Heart right ventricle (tissue), 16 donors: ENCODE measurements at regions not wholly inside any gene's neighbourhood (a gene's known extent, or its start where the extent isn't known, plus 50 kb on each side); places are given as distances from the start of the nearest gene placed in this dataset.

ENCODE experiments used
- ATAC-seq, 8 donors: fragments of 200-7000 bp; cut with Tn5 transposase; one replicate each; pipeline ENCODE4 v1.9.1; 2020; ENCODE audit warnings: mild to moderate bottlenecking in 8 of 8, moderate library complexity in 8 of 8, moderate number of reproducible peaks in 1 of 8
- DNase-seq, 2 donors: peaks; one replicate each; pipeline ENCODE4 v3.0.0-alpha.2; 2020
- H3K27ac ChIP-seq, 10 donors: fragments of 200-600 bp; sonication (generic) in 2 of 10; one replicate each; pipeline versions ENCODE4 v1.5.0 to v1.8.0; 2020 to 2022; ENCODE audit warnings: mild to moderate bottlenecking in 3 of 10
- H3K27me3 ChIP-seq, 7 donors: fragments of 200-600 bp; one replicate each; pipeline ENCODE4 v1.8.0; 2021 to 2022; ENCODE audit warnings: mild to moderate bottlenecking in 2 of 7
- H3K36me3 ChIP-seq, 9 donors: fragments of 200-600 bp; sonication (generic) in 1 of 9; one replicate each; pipeline versions ENCODE4 v1.5.0 to v1.8.0; 2020 to 2022; ENCODE audit warnings: mild to moderate bottlenecking in 2 of 9
- H3K4me1 ChIP-seq, 9 donors: fragments of 200-600 bp; sonication (generic) in 1 of 9; one replicate each; pipeline versions ENCODE4 v1.5.0 to v1.8.0; 2020 to 2022; ENCODE audit warnings: mild to moderate bottlenecking in 4 of 9
- H3K4me3 ChIP-seq, 10 donors: fragments of 200-600 bp; sonication (generic) in 2 of 10; one replicate each; pipeline versions ENCODE4 v1.5.0 to v1.8.0; 2020 to 2022; ENCODE audit warnings: mild to moderate bottlenecking in 7 of 10, moderate library complexity in 2 of 10
- H3K9me3 ChIP-seq, 11 donors: fragments of 200-600 bp in 10 of 11; sonication (generic) in 2 of 11; one replicate each; pipeline versions ENCODE4 v1.5.0 to v1.8.0; 2013 to 2022; ENCODE audit warnings: mild to moderate bottlenecking in 2 of 11, control low read depth in 1 of 11, moderate library complexity in 1 of 11
- WGBS, 2 donors: extraction: QIAGEN DNeasy Blood & Tissue Kit; methylation state at CpG; one replicate each; pipeline ENCODE4 v1.1.7; 2013; ENCODE audit warnings: inconsistent platforms in 1 of 2; 5-methylcytosine and 5-hydroxymethylcytosine counted together
- intact Hi-C, 10 donors: fragments of 100-400 bp; cut with DNase I; formaldehyde crosslinking; loops; one replicate each; pipeline versions ENCODE4 v1.11.1 to v1.14.2; 2022
- TF ChIP-seq, protein P1 (sequence below), 9 donors: fragments of 200-600 bp; sonication (generic) in 2 of 9; IDR thresholded peaks; one replicate each; pipeline versions ENCODE4 v1.5.0 to v1.8.0; 2021 to 2022; ENCODE audit warnings: antibody characterized with exemption in 9 of 9, mild to moderate bottlenecking in 5 of 9, moderate library complexity in 1 of 9
- donor health status: Arrhythmogenic right ventricular cardiomyopathy.
- donor health status: ischemic (EF 13 %, LVEDD 7.1; RV severe dilation, severe dysfunction).
- donor health status: healthy with polysubstance abuse.
- donor health status: DM: no; HTN: yes; CAD: no.
- donor health status: DM: no; HTN: no; CAD: no.
- donor health status: ischemic (EF 25% LVEDD 6.9; RV normal size, moderate dysfunction).
- donor health status: ischemic (EF 25% LVEDD 5.7; RV mildly dilated, moderate dysfunction).
- donor health status: healthy.
- donor health status: DM: yes; HTN: yes; CAD: no.
- donor health status: Ischemic cardiomyopathy.
- donor health status: ischemic (EF 35%, LVEDD 5.7; RV mildly dilated, moderate dysfunction).
- donor health status: nonischemic (EF 11% LVEDD 7.7; RV severe dilation, severe dysfunction).
- donor health status: DM: yes; HTN: yes; CAD: no.
- donor health status: PGD.
- donor health status: ischemic (EF 29% LVEDD 5.4; RV normal size, mild dysfunction).
- donor health status: nonischemic (EF 23%, LVEDD 6.1; RV moderate dilation, normal function).

DNA sequence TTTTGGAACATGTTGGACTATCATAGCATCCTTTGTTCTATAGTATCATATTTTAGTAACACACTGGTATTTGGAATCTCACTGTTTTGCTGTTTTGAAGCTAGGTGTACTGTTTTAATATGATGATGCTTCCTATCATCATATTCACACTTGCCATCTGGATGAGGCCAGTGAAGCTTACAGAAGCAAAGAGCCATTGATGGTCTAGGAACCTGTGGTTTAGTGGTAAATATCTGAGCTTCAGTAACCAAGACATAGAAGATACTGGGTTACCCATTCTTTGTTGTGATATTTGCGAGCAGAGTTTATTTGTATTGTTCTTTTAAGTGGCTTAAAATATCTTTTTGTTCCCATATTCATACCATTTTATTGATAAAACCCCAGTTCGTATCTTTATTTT is 304.1 kb downstream of the SATB1 start:
- H3K27me3 ChIP-seq = no peaks in the 10 kb centered on the region
- no peaks in the 10 kb centered on the region for H3K9me3 ChIP-seq
- intact Hi-C loops = no loop called here
- no peak overlapping the region for H3K27ac ChIP-seq
- TF ChIP-seq, protein P1, sequence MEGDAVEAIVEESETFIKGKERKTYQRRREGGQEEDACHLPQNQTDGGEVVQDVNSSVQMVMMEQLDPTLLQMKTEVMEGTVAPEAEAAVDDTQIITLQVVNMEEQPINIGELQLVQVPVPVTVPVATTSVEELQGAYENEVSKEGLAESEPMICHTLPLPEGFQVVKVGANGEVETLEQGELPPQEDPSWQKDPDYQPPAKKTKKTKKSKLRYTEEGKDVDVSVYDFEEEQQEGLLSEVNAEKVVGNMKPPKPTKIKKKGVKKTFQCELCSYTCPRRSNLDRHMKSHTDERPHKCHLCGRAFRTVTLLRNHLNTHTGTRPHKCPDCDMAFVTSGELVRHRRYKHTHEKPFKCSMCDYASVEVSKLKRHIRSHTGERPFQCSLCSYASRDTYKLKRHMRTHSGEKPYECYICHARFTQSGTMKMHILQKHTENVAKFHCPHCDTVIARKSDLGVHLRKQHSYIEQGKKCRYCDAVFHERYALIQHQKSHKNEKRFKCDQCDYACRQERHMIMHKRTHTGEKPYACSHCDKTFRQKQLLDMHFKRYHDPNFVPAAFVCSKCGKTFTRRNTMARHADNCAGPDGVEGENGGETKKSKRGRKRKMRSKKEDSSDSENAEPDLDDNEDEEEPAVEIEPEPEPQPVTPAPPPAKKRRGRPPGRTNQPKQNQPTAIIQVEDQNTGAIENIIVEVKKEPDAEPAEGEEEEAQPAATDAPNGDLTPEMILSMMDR (IDR thresholded peaks at IDR 0.05) = no peak
- ATAC-seq (no peak), DNase-seq (no peak)
- no peaks in the 10 kb centered on the region for H3K4me1 ChIP-seq
- no peaks in the 10 kb centered on the region for H3K36me3 ChIP-seq
- 85 to 91% methylated on average over 2 of the region's 2 CpGs for WGBS, 2 donors
- H3K4me3 ChIP-seq = no peak overlapping the region

DNA sequence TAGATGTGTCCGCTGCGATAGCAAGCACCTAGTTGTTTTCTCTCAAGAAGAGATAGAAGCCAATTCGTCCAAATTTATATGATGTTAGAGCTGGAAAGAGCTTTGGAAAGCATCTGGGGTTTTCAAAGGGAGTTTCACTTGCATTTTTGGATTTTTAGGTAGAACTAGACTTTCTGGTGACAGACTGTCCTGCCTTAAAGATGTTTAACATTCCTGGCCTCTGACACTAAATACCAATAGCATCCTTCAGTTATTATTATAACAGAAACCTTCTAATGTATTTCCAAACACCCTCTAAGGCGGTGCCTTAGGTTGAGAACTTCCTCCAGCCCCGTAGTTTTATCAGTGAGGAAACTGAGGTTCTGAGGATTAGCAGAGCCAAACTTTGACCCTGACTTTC is 305.3 kb downstream of the SATB1 start:
- no peak for ATAC-seq
- intact Hi-C loops = no loop called here
- Histone ChIP-seq H3K4me3 (no peak overlapping the region), H3K9me3 (peaks cover 0 to 4% (median 0%) of the 10 kb centered on the region in 11 donors), H3K27me3 (no peaks in the 10 kb centered on the region), H3K27ac (no peak overlapping the region), H3K4me1 (no peaks in the 10 kb centered on the region), H3K36me3 (no peaks in the 10 kb centered on the region)
- WGBS, 2 donors = 71 to 80% methylated on average over 5 of the region's 5 CpGs
- TF ChIP-seq, protein P1 (IDR thresholded peaks at IDR 0.05) = no peak
- no peak for DNase-seq

DNA sequence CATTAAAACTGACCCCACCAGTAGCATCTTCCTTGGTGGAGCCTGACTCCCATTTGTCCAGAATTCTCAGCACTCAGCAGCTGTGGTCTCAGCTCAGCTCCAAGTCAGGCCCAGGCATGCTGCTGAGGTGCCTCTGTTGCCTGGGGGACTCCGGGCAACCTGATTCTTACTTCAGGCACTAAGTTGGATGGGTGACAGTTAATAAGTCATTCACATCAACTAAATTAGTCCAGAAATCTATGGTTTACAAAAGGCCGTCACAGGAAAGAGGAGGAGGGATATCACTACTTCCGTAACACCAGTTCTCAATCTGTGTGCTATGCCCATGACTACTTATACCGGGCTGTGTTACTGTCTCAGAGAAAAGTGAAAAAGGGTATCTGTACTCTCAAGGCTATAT is 310.2 kb downstream of the SATB1 start:
- Histone ChIP-seq H3K4me1 (peaks cover 0 to 5% (median 0%) of the 10 kb centered on the region in 9 donors), H3K27me3 (no peaks in the 10 kb centered on the region), H3K9me3 (peaks cover 0 to 7% (median 0%) of the 10 kb centered on the region in 11 donors), H3K4me3 (no peak overlapping the region), H3K36me3 (no peaks in the 10 kb centered on the region), H3K27ac (no peak overlapping the region)
- 88 to 89% methylated on average over 4 of the region's 4 CpGs for WGBS, 2 donors
- DNase-seq = no peak
- ATAC-seq = no peak
- TF ChIP-seq, protein P1 (IDR thresholded peaks at IDR 0.05) = no peak
- intact Hi-C loops = no loop called here

DNA sequence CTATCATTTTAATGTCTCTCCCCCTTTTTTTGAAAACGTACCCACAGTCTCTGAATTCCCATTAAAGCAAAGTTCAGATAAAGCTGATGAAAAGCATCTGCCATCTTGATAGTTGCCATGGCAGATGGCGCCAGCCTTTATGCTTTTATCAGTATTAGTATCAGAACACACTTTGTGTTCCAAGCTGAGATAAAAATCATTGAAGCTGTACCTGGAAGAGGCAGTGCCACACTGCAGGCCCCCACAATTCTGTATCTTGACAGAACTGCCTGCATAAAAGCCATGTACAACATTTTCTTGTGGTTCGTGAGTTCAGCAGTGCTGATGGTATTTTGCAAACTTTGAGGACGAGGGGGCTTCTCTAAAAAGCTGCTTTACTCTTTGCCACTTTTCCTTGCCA is 311.7 kb downstream of the SATB1 start:
- no peak for DNase-seq
- H3K36me3 ChIP-seq = no peaks in the 10 kb centered on the region
- no peak overlapping the region for H3K27ac ChIP-seq
- H3K4me3 ChIP-seq = no peak overlapping the region
- WGBS, 2 donors = 58 to 64% methylated on average over 4 of the region's 4 CpGs
- TF ChIP-seq, protein P1 (IDR thresholded peaks at IDR 0.05) = no peak
- no peaks in the 10 kb centered on the region for H3K27me3 ChIP-seq
- intact Hi-C loops = no loop called here
- H3K4me1 ChIP-seq = peaks cover 0 to 5% (median 0%) of the 10 kb centered on the region in 9 donors
- no peak for ATAC-seq
- peaks cover 0 to 7% (median 0%) of the 10 kb centered on the region in 11 donors for H3K9me3 ChIP-seq
